ENCODE measurements at regions not wholly inside any gene's neighbourhood (a gene's known extent, or its start where the extent isn't known, plus 50 kb on each side); places are given as distances from the start of the nearest gene placed in this dataset.

DNA sequence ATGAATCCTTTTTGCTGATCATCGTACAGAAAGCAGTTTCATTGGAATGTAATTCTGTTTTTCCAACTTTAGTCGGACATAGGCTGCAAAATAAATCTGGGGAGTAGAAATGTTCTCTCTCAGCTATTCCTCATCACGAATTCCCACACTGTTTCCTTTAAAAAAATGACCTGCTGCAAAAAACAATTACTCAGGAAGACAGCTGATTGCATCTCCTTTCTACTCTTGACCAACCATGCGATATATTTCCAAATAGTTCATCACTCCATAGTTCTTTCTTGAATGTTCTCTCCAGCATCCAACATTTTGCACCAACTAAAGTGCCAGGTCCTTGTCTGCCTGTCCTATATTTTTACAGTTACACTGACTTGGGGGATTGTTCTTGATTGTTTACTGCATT is 96.4 kb downstream of the S1PR1 start:
- DNase-seq (no peak), ATAC-seq (no peak)
- TF ChIP-seq CTCF (IDR thresholded peaks at IDR 0.05), result no peak
- Histone ChIP-seq H3K4me3 (no peak overlapping the region), H3K27me3 (ENCODE audit: low read depth) (no peaks in the 10 kb centered on the region), H3K27ac (no peak overlapping the region), H3K4me1 (no peaks in the 10 kb centered on the region), H3K9me3 (no peaks in the 10 kb centered on the region), H3K36me3 (no peaks in the 10 kb centered on the region)
- intact Hi-C loops (cut with DNase I), result no loop called here

GRCh38 chr1:101337968-101338367 is 101.1 kb downstream of the S1PR1 start:
- H3K4me3 ChIP-seq, result no peak overlapping the region
- ATAC-seq, result no peak
- intact Hi-C loops (cut with DNase I), result no loop called here
- H3K36me3 ChIP-seq, result no peaks in the 10 kb centered on the region
- H3K27ac ChIP-seq, result no peak overlapping the region
- no peak for TF ChIP-seq CTCF (IDR thresholded peaks at IDR 0.05)
- H3K9me3 ChIP-seq, result no peaks in the 10 kb centered on the region
- no peak for DNase-seq
- H3K4me1 ChIP-seq, result no peaks in the 10 kb centered on the region
- H3K27me3 ChIP-seq (ENCODE audit: low read depth), result no peaks in the 10 kb centered on the region

DNA sequence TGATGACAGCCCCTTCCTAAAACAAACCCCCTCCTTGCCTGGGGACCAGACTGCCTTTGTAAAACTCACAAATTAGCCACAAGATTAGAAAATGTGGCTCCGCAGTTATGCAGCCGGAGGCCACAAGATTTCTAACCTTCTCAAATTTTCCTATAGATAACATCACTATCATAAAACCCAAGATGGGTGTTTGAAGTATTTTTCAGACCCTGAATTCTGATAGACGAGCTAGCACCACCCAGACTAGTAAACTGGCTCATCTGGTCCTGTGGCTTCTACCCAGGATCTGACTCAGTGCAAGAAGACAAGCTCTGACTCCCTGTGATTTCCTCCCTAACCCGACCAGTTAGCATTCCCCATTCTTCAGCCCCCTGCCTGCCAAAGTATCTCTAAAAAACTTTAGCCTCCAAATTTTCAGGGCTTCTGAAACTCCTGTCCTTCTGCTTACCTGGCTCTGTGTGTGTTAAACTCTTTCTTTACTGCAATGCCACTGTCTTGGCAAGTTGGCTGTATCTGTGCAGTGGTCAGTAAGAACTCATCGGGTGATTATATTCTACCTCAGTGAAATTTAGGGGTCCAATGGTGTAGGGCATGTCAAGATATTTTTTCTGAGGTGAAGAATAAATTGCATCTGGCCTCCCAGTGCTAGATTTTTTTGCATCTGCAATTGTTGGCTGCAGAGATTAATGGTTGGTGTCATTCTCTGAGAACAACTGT is 102.1 kb downstream of the S1PR1 start:
- Histone ChIP-seq H3K27me3 (ENCODE audit: low read depth) (no peaks in the 10 kb centered on the region), H3K4me1 (no peaks in the 10 kb centered on the region), H3K4me3 (no peak overlapping the region), H3K9me3 (no peaks in the 10 kb centered on the region), H3K27ac (no peak overlapping the region), H3K36me3 (no peaks in the 10 kb centered on the region)
- no peak for TF ChIP-seq CTCF (IDR thresholded peaks at IDR 0.05)
- ATAC-seq, result no peak
- DNase-seq, result no peak
- intact Hi-C loops (cut with DNase I), result no loop called here

DNA sequence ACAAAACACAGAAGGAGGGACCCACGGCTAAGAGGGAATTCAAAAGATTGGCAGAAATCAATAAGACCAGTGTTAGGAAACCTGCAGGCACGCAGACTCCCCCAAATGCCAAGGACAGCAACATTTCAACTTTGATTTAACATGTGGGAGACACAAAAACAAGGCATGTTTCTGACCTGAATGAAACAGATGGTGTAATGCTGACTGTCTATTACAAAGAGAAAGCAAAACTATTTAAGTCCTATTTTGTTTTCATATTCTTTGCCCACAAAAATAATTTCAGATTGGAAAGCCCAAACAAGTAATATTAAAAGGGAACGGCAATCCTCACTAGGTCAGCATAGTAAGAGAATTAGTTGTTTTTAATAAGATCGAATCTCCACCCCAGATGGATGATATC is 107.9 kb downstream of the S1PR1 start:
- Histone ChIP-seq H3K9me3 (no peaks in the 10 kb centered on the region), H3K27ac (no peak overlapping the region), H3K4me1 (no peaks in the 10 kb centered on the region), H3K4me3 (no peak overlapping the region), H3K27me3 (ENCODE audit: low read depth) (no peaks in the 10 kb centered on the region), H3K36me3 (no peaks in the 10 kb centered on the region)
- DNase-seq (no peak), ATAC-seq (no peak)
- no peak for TF ChIP-seq CTCF (IDR thresholded peaks at IDR 0.05)
- intact Hi-C loops (cut with DNase I), result no loop called here

DNA sequence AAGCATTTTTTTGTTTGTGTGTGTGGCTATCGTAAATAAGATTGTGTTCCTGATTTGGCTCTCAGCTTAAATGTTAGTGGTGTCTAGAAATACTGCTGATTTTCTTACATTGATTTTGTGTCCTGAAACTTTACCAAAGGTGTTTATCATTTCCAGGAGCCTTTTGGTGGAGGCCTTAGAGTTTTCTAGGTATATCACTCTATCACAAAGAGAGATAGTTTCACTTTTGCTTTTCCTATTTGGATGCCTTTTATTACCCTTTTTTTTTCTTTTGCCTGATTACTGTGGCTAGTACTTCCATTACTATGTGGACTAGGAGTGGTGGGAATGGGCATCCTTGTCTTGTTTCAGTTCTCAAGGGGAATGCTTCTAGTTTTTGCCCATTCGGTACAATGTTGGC is 109.6 kb downstream of the S1PR1 start:
- no peak for ATAC-seq
- intact Hi-C loops (cut with DNase I), result no loop called here
- TF ChIP-seq CTCF (IDR thresholded peaks at IDR 0.05), result no peak
- Histone ChIP-seq H3K9me3 (no peaks in the 10 kb centered on the region), H3K27me3 (ENCODE audit: low read depth) (no peaks in the 10 kb centered on the region), H3K36me3 (no peaks in the 10 kb centered on the region), H3K27ac (no peak overlapping the region), H3K4me3 (no peak overlapping the region), H3K4me1 (no peaks in the 10 kb centered on the region)
- DNase-seq, result no peak
